NT2/D1 (cell line): ENCODE measurements at regions not wholly inside any gene's neighbourhood (a gene's known extent, or its start where the extent isn't known, plus 50 kb on each side); places are given as distances from the start of the nearest gene placed in this dataset.

Experiments
- SUZ12 ChIP-seq: IDR thresholded peaks from 2 replicates; pipeline ENCODE4 v1.6.1; 2011; ENCODE audit not compliant: insufficient read length, insufficient read depth; ENCODE audit errors: extremely low read depth
- YY1 ChIP-seq: IDR thresholded peaks from 2 replicates; pipeline ENCODE4 v1.6.1; 2011; ENCODE audit not compliant: insufficient read length, insufficient read depth
- ZNF274 ChIP-seq: IDR thresholded peaks from 2 replicates; pipeline ENCODE4 v1.6.1; 2011; ENCODE audit warnings: mild to moderate bottlenecking, low read depth, low read length

GRCh38 chr21:32094804-32095203 is 184.0 kb downstream of the MIS18A start:
- TF ChIP-seq ZNF274 (no peak), YY1 (no peak), SUZ12 (no peak)
